ENCODE measurements at regions not wholly inside any gene's neighbourhood (a gene's known extent, or its start where the extent isn't known, plus 50 kb on each side); places are given as distances from the start of the nearest gene placed in this dataset.

GRCh38 chr2:204298404-204298803, 246.9 kb upstream of the PARD3B start:
- no peak overlapping the region for H3K4me2 ChIP-seq

GRCh38 chr2:204299766-204300165, 245.5 kb upstream of the PARD3B start:
- Histone ChIP-seq H3K9me3 (ENCODE audit: low read depth) (no peaks in the 10 kb centered on the region), H3K4me3 (no peak overlapping the region), H2AFZ (no peak overlapping the region), H3K9me2 (replicated peaks; ENCODE audit: insufficient read depth) (no peaks in the 10 kb centered on the region), H3K27ac (no peak overlapping the region), H3K79me2 (no peaks in the 10 kb centered on the region), H3K4me2 (no peak overlapping the region), H3K4me1 (ENCODE audit: insufficient read depth) (no peaks in the 10 kb centered on the region), H4K20me1 (ENCODE audit: insufficient read depth, poor library complexity, severe bottlenecking) (no peaks in the 10 kb centered on the region), H3K27me3 (no peaks in the 10 kb centered on the region), H3K36me3 (replicated peaks; ENCODE audit: insufficient read depth, low read depth) (no peaks in the 10 kb centered on the region)
- no peak for DNase-seq (ENCODE audit: low spot score)
- WGBS (ENCODE audit: low lambda C conversion rate, missing lambda C conversion rate) = 82% methylated on average over 1 of the region's 1 CpG
- TF ChIP-seq CTCF (IDR thresholded peaks at IDR 0.05; ENCODE audit: poor library complexity) (no peak), EZH2 (IDR thresholded peaks at IDR 0.05; ENCODE audit: borderline replicate concordance) (no peak), EZH2phosphoT487 (IDR thresholded peaks at IDR 0.05; ENCODE audit: low read depth, severe bottlenecking, unreplicated experiment) (no peak)

More at GRCh38 chr2:204298404-204298803, 246.9 kb upstream of the PARD3B start:
- Histone ChIP-seq H3K4me1 (ENCODE audit: insufficient read depth) (no peaks in the 10 kb centered on the region), H3K36me3 (replicated peaks; ENCODE audit: insufficient read depth, low read depth) (no peaks in the 10 kb centered on the region), H3K27me3 (no peaks in the 10 kb centered on the region), H3K9me3 (ENCODE audit: low read depth) (no peaks in the 10 kb centered on the region), H3K79me2 (no peaks in the 10 kb centered on the region), H4K20me1 (ENCODE audit: insufficient read depth, poor library complexity, severe bottlenecking) (no peaks in the 10 kb centered on the region), H3K27ac (no peak overlapping the region), H3K9me2 (replicated peaks; ENCODE audit: insufficient read depth) (no peaks in the 10 kb centered on the region), H2AFZ (no peak overlapping the region), H3K4me3 (no peak overlapping the region)
- no peak for DNase-seq (ENCODE audit: low spot score)
- 90% methylated on average over 1 of the region's 1 CpG for WGBS (ENCODE audit: low lambda C conversion rate, missing lambda C conversion rate)
- TF ChIP-seq EZH2phosphoT487 (IDR thresholded peaks at IDR 0.05; ENCODE audit: low read depth, severe bottlenecking, unreplicated experiment) (no peak), CTCF (IDR thresholded peaks at IDR 0.05; ENCODE audit: poor library complexity) (no peak), EZH2 (IDR thresholded peaks at IDR 0.05; ENCODE audit: borderline replicate concordance) (no peak)

GRCh38 chr2:204306667-204307066, 238.6 kb upstream of the PARD3B start:
- H4K20me1 ChIP-seq (ENCODE audit: insufficient read depth, poor library complexity, severe bottlenecking) = no peaks in the 10 kb centered on the region
- TF ChIP-seq EZH2 (IDR thresholded peaks at IDR 0.05; ENCODE audit: borderline replicate concordance) (no peak), EZH2phosphoT487 (IDR thresholded peaks at IDR 0.05; ENCODE audit: low read depth, severe bottlenecking, unreplicated experiment) (no peak), CTCF (IDR thresholded peaks at IDR 0.05; ENCODE audit: poor library complexity) (no peak)
- no peaks in the 10 kb centered on the region for H3K9me2 ChIP-seq (replicated peaks; ENCODE audit: insufficient read depth)
- H3K27me3 ChIP-seq = no peaks in the 10 kb centered on the region
- 97% methylated on average over 4 of the region's 4 CpGs for WGBS (ENCODE audit: low lambda C conversion rate, missing lambda C conversion rate)
- DNase-seq (ENCODE audit: low spot score) = no peak
- no peak overlapping the region for H3K27ac ChIP-seq
- H3K4me2 ChIP-seq = no peak overlapping the region
- no peaks in the 10 kb centered on the region for H3K4me1 ChIP-seq (ENCODE audit: insufficient read depth)
- H3K36me3 ChIP-seq (replicated peaks; ENCODE audit: insufficient read depth, low read depth) = no peaks in the 10 kb centered on the region
- H3K9me3 ChIP-seq (ENCODE audit: low read depth) = no peaks in the 10 kb centered on the region
- H2AFZ ChIP-seq = no peak overlapping the region
- H3K4me3 ChIP-seq = no peak overlapping the region
- no peaks in the 10 kb centered on the region for H3K79me2 ChIP-seq

GRCh38 chr2:204312105-204312504, 233.2 kb upstream of the PARD3B start:
- no peak overlapping the region for H2AFZ ChIP-seq
- no peak for TF ChIP-seq EZH2 (IDR thresholded peaks at IDR 0.05; ENCODE audit: borderline replicate concordance)
- no peak for TF ChIP-seq EZH2phosphoT487 (IDR thresholded peaks at IDR 0.05; ENCODE audit: low read depth, severe bottlenecking, unreplicated experiment)
- H3K9me2 ChIP-seq (replicated peaks; ENCODE audit: insufficient read depth) = no peaks in the 10 kb centered on the region
- H3K27ac ChIP-seq = no peak overlapping the region
- H3K4me2 ChIP-seq = no peak overlapping the region
- no peaks in the 10 kb centered on the region for H3K27me3 ChIP-seq
- H3K79me2 ChIP-seq = no peaks in the 10 kb centered on the region
- DNase-seq (ENCODE audit: low spot score) = no peak
- no peak overlapping the region for H3K4me3 ChIP-seq
- H3K9me3 ChIP-seq (ENCODE audit: low read depth) = no peaks in the 10 kb centered on the region
- no peaks in the 10 kb centered on the region for H4K20me1 ChIP-seq (ENCODE audit: insufficient read depth, poor library complexity, severe bottlenecking)
- no peaks in the 10 kb centered on the region for H3K4me1 ChIP-seq (ENCODE audit: insufficient read depth)
- WGBS (ENCODE audit: low lambda C conversion rate, missing lambda C conversion rate) = 63% methylated on average over 8 of the region's 8 CpGs
- no peaks in the 10 kb centered on the region for H3K36me3 ChIP-seq (replicated peaks; ENCODE audit: insufficient read depth, low read depth)
